Activated CD4-positive, CD25-positive, alpha-beta regulatory T cell (primary cell): ENCODE measurements at regions not wholly inside any gene's neighbourhood (a gene's known extent, or its start where the extent isn't known, plus 50 kb on each side); places are given as distances from the start of the nearest gene placed in this dataset.
"Not testable (repeated sequence)": the region's sequence is repeated elsewhere in the genome, so short reads cannot be mapped to it uniquely, and the experiment has no call there.

Source experiments
- DNase-seq, 4 experiments: peaks; one replicate each; lab custom pipeline; 2025; lab: John Stamatoyannopoulos, UW

- no peak for DNase-seq
Observed at GRCh38 chr13:90592943-90593342, 754.5 kb upstream of the MIR17HG start.

GRCh38 chr13:90594681-90595080 is 752.8 kb upstream of the MIR17HG start:
- DNase-seq, result no peak

DNA sequence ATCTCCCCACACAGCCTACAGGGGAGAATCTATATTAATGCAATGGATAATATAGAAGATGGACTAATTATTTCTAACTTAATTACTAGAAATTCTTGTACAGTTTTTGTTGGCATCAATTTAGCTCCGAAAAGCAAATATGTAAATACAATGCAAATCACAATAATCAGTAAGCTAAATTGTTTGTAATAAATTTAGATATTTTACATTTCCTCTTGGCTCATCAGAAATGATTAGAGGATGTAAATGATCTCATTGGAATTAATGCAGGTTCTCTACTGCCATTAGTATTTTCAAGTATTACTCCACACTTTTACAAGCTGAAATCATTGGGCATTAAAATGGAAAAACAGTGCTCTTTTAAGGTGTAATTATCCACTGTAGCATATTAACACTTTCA is 741.8 kb upstream of the MIR17HG start:
- no peak for DNase-seq

GRCh38 chr13:90606921-90607320 is 740.6 kb upstream of the MIR17HG start:
- DNase-seq, result not testable (repeated sequence)

GRCh38 chr13:90612391-90612790 is 735.1 kb upstream of the MIR17HG start:
- DNase-seq, result no peak

GRCh38 chr13:90613076-90613795 is 734.3 kb upstream of the MIR17HG start:
- no peak for DNase-seq

- DNase-seq, result no peak
Observed at GRCh38 chr13:90615236-90615635, 732.3 kb upstream of the MIR17HG start.

DNA sequence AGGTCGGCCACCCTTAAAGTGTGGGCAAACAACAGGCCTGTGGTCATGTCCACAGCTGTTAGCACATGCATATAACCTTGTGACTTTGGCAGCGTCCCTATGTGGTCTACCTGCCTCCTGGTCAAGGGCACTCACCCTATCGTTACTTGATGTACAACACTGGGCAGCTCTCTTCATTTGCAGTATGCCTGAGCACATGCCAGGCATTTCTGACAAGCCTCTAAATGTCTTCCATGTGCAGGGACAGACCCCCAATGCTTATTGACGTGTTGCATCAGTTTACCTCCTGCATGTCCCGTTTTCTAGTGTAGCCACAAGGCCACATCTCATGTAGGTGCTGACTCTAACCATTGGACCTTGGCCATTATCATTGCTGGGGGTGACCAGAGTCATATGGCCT is 731.7 kb upstream of the MIR17HG start:
- no peak for DNase-seq

DNA sequence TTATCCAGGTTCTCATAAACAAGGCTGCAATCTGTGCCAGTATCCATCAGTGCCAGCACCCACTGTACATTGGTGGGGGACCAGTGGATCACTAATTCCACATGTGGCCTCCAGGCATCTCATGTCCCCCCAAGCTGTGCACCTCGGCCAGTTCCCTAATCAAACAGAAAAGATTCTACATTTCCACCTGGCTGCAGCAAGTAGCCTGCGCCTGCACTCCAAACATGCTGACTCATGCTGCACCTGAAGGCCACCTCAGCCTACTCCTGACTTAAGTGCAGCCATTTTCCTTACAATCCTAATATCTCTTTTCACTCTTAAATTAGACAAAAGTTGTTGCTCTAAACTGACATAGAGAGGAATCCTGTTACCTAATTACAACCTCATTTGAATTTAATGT is 729.4 kb upstream of the MIR17HG start:
- no peak for DNase-seq

- DNase-seq, result no peak
Observed at GRCh38 chr13:90622541-90622940, 724.9 kb upstream of the MIR17HG start.

- DNase-seq, result no peak
Observed at GRCh38 chr13:90623318-90624011, 724.0 kb upstream of the MIR17HG start.

- no peak for DNase-seq
Observed at GRCh38 chr13:90627813-90628212, 719.7 kb upstream of the MIR17HG start.

DNA sequence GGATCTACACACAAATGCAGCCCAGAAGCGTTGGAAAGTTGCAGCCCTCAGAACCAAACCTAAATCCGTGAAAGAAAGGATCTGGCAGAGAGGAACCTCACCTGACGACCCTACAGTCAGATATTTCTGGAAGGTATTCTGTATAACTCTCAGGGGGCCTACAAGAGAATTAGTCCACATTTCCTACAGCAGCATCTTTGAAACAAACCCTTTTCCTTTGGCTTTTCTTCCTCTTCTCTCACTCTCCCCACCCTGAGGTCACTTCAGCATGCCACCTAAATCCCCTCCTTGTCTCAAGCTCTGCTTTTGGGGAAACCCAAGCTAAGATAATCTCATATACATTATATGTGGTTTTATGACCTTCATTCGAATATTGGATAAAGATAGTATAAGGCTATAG is 719.0 kb upstream of the MIR17HG start:
- no peak for DNase-seq

DNA sequence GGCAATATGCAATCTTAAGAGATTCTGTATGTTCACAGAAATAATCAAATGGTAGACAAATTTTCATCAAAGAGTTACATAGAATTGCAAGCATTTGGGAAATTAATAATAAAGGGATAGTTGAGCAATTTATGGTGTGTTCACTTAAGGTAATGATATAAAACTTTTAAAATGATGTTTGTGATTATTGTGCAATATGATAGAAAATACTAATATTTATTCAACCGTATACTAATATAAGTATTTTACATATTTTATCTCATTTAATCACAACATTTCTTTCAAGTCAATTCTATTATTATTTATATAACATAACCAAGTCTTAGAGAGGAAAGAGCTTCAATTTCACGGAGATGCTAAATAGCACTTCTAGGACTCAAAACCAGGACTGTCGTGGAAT is 716.8 kb upstream of the MIR17HG start:
- DNase-seq, result no peak

GRCh38 chr13:90632184-90632583 is 715.3 kb upstream of the MIR17HG start:
- DNase-seq, result no peak

GRCh38 chr13:90633849-90634248 is 713.6 kb upstream of the MIR17HG start:
- no peak for DNase-seq

GRCh38 chr13:90640976-90641375 is 706.5 kb upstream of the MIR17HG start:
- DNase-seq, result no peak

DNA sequence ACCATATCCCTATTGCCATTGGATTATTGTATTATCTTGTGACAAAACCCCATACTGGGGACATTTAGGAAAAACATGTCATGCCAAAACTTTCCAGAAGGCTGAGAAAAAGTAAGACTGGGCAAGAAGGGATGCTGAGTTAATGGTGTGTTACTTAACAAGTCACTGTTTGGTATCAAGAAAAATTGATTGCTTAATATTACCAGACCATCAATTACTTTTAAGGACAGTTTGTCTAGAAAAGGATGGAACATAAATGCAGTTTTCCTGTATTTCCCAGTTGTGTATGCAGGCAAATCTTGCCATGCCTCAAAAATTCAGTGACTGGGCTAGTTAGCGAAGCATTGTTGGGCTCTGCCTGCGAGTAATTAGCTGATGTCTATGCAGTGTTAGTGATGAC is 705.6 kb upstream of the MIR17HG start:
- DNase-seq, result no peak

- no peak for DNase-seq
Observed at GRCh38 chr13:90645582-90645981, 701.9 kb upstream of the MIR17HG start.

DNA sequence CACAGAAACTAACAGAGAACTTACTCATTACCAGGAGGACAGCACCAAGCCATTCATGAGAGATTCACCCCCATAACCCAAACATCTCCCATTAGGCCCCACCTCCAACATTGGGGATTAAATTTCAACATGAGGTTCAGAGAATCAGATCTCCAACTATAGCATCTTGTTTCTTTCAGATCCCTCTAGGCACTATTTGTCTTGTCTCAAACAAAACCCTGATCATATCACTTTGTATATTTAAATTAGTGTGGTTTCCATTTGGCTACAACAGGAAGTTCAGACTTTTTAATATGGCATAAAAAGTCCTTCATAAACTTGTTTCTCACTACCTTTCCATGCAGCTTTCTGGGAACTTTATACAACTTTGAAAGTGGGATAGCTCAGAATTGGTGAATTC is 699.0 kb upstream of the MIR17HG start:
- no peak for DNase-seq

DNA sequence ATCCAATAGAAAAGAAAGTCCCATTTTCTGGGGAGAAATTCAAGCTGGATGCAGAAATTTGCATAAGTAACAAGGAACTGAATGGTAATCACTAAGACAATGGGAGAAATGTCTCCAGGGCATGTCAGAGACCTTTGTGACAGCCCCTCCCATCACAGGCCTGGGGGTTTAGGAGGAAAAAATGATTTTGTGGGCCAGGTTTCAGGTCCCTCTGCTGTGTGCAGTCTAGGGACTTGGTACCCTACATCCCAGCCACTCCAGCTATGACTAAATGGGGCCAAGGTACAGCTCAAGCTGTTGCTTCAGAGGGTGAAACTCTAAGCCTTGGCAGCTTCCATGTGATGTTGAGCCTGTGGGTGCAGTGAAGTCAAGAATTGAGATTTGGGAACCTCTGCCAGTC is 695.5 kb upstream of the MIR17HG start:
- DNase-seq, result no peak

- no peak for DNase-seq
Observed at GRCh38 chr13:90654970-90655369, 692.5 kb upstream of the MIR17HG start.

GRCh38 chr13:90664200-90664599 is 683.3 kb upstream of the MIR17HG start:
- not testable (repeated sequence) for DNase-seq

GRCh38 chr13:90673746-90674145 is 673.7 kb upstream of the MIR17HG start:
- no peak for DNase-seq
